Osteoblast (primary cell): ENCODE measurements at regions not wholly inside any gene's neighbourhood (a gene's known extent, or its start where the extent isn't known, plus 50 kb on each side); places are given as distances from the start of the nearest gene placed in this dataset.

Experiments
- DNase-seq: peaks from one replicate; pipeline ENCODE4 v3.0.0; 2011; ENCODE audit warnings: low spot score, mixed read lengths; ENCODE audit not compliant: insufficient read length; ENCODE audit errors: missing footprints
- H2AFZ ChIP-seq: 2 replicates; pipeline ENCODE4 v1.6.0; 2011; ENCODE audit warnings: mild to moderate bottlenecking, low read length
- H3K27ac ChIP-seq: 2 replicates; pipeline ENCODE4 v1.5.1; 2011; ENCODE audit warnings: mild to moderate bottlenecking, low read depth, low read length, moderate library complexity
- H3K27me3 ChIP-seq: 2 replicates; pipeline ENCODE4 v1.6.0; 2012; ENCODE audit warnings: mild to moderate bottlenecking, control low read depth, inconsistent platforms, low read length, moderate library complexity; ENCODE audit not compliant: insufficient read depth
- H3K36me3 ChIP-seq: 2 replicates; pipeline ENCODE4 v1.5.1; 2011; ENCODE audit warnings: mild to moderate bottlenecking, low read length, control low read depth, moderate library complexity; ENCODE audit not compliant: insufficient read depth
- H3K4me1 ChIP-seq: 2 replicates; pipeline ENCODE4 v1.5.1; 2011; ENCODE audit warnings: mild to moderate bottlenecking, low read length, control low read depth, moderate library complexity; ENCODE audit not compliant: insufficient read depth
- H3K4me2 ChIP-seq: 2 replicates; pipeline ENCODE4 v1.6.0; 2011; ENCODE audit warnings: mild to moderate bottlenecking, low read length; ENCODE audit not compliant: insufficient read depth
- H3K4me3 ChIP-seq: fragments of 200-600 bp; sonication (generic); 3 replicates; pipeline ENCODE4 v1.5.1; 2012; ENCODE audit warnings: mild to moderate bottlenecking, low read length, inconsistent platforms; ENCODE audit not compliant: insufficient read depth
- H3K79me2 ChIP-seq: 2 replicates; pipeline ENCODE4 v1.6.0; 2012; ENCODE audit warnings: mild to moderate bottlenecking, low read length, control low read depth, inconsistent platforms; ENCODE audit not compliant: insufficient read depth
- H3K9me3 ChIP-seq: 2 replicates; pipeline ENCODE4 v1.5.1; 2011; ENCODE audit warnings: low read depth, low read length, control low read depth
- H4K20me1 ChIP-seq: 2 replicates; pipeline ENCODE4 v1.6.0; 2012; ENCODE audit warnings: mild to moderate bottlenecking, low read length, control low read depth; ENCODE audit not compliant: insufficient read depth
- CTCF ChIP-seq: IDR thresholded peaks from 2 replicates; pipeline ENCODE4 v1.5.1; 2011; ENCODE audit warnings: mild to moderate bottlenecking, low read depth, low read length, moderate library complexity; ENCODE audit errors: extremely low read depth

DNA sequence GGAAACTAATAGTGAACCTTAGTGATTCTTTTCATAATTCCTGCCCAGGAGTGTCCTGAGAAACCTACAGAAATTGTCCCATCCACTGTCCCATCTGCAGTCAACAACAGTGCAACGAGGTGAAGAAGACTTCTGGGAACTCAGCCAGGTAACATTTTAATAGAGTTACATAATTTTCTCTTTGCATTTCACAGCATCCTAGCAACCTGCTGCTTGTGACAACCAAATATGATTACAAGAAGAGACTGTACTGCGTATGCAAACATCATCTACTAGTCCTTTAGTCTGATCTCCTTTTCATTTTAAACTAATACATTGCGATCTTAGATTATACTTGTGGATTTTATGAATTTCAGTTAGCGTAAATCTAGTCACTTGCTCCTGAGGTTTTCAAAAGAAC is 951.6 kb downstream of the TFAP2A start:
- no peak overlapping the region for H3K4me2 ChIP-seq
- TF ChIP-seq CTCF: no peak
- no peaks in the 10 kb centered on the region for H3K79me2 ChIP-seq
- H3K27me3 ChIP-seq: no peaks in the 10 kb centered on the region
- peaks cover 2% of the 10 kb centered on the region for H3K9me3 ChIP-seq
- no peaks in the 10 kb centered on the region for H3K4me1 ChIP-seq
- no peaks in the 10 kb centered on the region for H4K20me1 ChIP-seq
- H2AFZ ChIP-seq: no peak overlapping the region
- DNase-seq: no peak
- H3K4me3 ChIP-seq: no peak overlapping the region
- no peak overlapping the region for H3K27ac ChIP-seq
- H3K36me3 ChIP-seq: no peaks in the 10 kb centered on the region

DNA sequence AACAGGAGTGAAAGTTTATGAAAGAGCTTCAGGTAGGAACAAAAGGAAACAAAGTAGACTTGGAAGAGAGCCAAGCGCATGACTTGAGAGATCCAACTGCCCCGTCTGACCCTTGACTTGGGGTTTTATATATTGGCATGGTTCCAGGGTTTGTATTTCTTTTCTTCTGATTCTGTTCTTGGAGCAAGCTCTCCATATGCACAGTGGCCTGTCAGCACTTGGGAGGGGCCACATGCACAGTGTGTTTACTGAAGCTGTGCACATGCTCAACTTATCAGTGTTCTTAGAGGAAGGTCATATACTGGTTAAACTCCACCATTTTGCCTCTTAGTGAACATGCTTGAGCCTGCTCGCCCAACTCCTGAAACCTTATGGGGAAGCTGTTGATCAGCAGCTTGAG is 953.7 kb downstream of the TFAP2A start:
- no peak overlapping the region for H3K4me2 ChIP-seq
- H3K4me3 ChIP-seq: no peak overlapping the region
- TF ChIP-seq CTCF: no peak
- no peaks in the 10 kb centered on the region for H3K4me1 ChIP-seq
- H3K27me3 ChIP-seq: no peaks in the 10 kb centered on the region
- DNase-seq: no peak
- no peaks in the 10 kb centered on the region for H3K9me3 ChIP-seq
- no peaks in the 10 kb centered on the region for H4K20me1 ChIP-seq
- H2AFZ ChIP-seq: no peak overlapping the region
- H3K27ac ChIP-seq: no peak overlapping the region
- H3K36me3 ChIP-seq: no peaks in the 10 kb centered on the region
- no peaks in the 10 kb centered on the region for H3K79me2 ChIP-seq

DNA sequence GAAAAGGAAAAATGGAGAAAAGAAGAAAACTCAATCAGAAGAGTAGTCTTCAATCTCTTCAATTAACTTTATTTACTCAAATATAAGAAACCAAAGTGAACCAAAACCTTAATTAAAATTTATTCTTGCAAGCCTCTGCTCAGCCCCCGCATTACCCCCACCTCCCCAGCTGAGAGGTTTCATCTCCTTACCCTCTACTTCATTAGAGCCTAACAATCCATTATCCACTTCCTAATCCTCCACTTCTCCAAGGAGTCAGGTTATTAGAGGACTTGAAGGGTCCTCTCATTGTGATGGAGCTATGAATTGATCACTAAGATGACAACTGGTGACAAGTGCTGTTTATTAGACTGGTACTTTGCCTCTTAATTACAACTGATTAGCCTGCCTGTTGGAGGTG is 956.5 kb downstream of the TFAP2A start:
- H3K4me2 ChIP-seq: no peak overlapping the region
- no peaks in the 10 kb centered on the region for H4K20me1 ChIP-seq
- DNase-seq: no peak
- no peaks in the 10 kb centered on the region for H3K4me1 ChIP-seq
- no peaks in the 10 kb centered on the region for H3K9me3 ChIP-seq
- H3K79me2 ChIP-seq: no peaks in the 10 kb centered on the region
- no peaks in the 10 kb centered on the region for H3K27me3 ChIP-seq
- no peak overlapping the region for H2AFZ ChIP-seq
- no peak overlapping the region for H3K27ac ChIP-seq
- TF ChIP-seq CTCF: no peak
- no peaks in the 10 kb centered on the region for H3K36me3 ChIP-seq
- H3K4me3 ChIP-seq: no peak overlapping the region

- H3K4me3 ChIP-seq: no peak overlapping the region
- H3K36me3 ChIP-seq: no peaks in the 10 kb centered on the region
- H3K4me1 ChIP-seq: no peaks in the 10 kb centered on the region
- H3K27me3 ChIP-seq: no peaks in the 10 kb centered on the region
- TF ChIP-seq CTCF: no peak
- no peaks in the 10 kb centered on the region for H3K79me2 ChIP-seq
- no peak overlapping the region for H3K4me2 ChIP-seq
- no peaks in the 10 kb centered on the region for H4K20me1 ChIP-seq
- no peak overlapping the region for H3K27ac ChIP-seq
- no peak overlapping the region for H2AFZ ChIP-seq
- H3K9me3 ChIP-seq: no peaks in the 10 kb centered on the region
- DNase-seq: no peak
These were observed 958.8 kb downstream of the TFAP2A start for GRCh38 chr6:9455864-9456658.
